PC-3 (cell line): ENCODE measurements at regions not wholly inside any gene's neighbourhood (a gene's known extent, or its start where the extent isn't known, plus 50 kb on each side); places are given as distances from the start of the nearest gene placed in this dataset.

ENCODE experiments used
- ATAC-seq: fragments of 200-7000 bp; cut with Tn5 transposase; 2 replicates; pipeline ENCODE4 v1.9.1; 2020; ENCODE audit warnings: mild to moderate bottlenecking, moderate library complexity
- BruUV-seq: library from RNA; stranded (reverse); fragments of 400-500 nt; replicated peaks from 2 replicates; lab custom pipeline; 2021; lab: Mats Ljungman, UMichigan
- CTCF ChIA-PET: fragments of 300-600 bp; sonication (Branson Sonifier 250); formaldehyde crosslinking; loops from one replicate; lab custom pipeline; 2022; ENCODE audit warnings: antibody characterized with exemption; lab: Charles Lee
- POLR2A ChIA-PET: fragments of 300-600 bp; sonication (Branson Sonifier 250); formaldehyde crosslinking; loops from one replicate; lab custom pipeline; 2022; ENCODE audit warnings: antibody characterized with exemption; ENCODE audit not compliant: unreplicated experiment; lab: Charles Lee
- DNase-seq: peaks from one replicate; pipeline ENCODE4 v3.0.0-alpha.2; 2015
- H2AFZ ChIP-seq: fragments of 300-600 bp; sonication (generic); 2 replicates; pipeline ENCODE4 v1.6.0; 2016; ENCODE audit warnings: antibody characterized with exemption, low read length
- H3F3A ChIP-seq: fragments of 300-600 bp; sonication (generic); one replicate; pipeline ENCODE4 v1.6.0; 2017; ENCODE audit warnings: antibody characterized with exemption, low read length, control low read depth, mild to moderate bottlenecking; ENCODE audit not compliant: unreplicated experiment
- H3K27ac ChIP-seq: fragments of 300-600 bp; sonication (generic); 2 replicates; pipeline ENCODE4 v1.5.1; 2016; ENCODE audit warnings: mild to moderate bottlenecking, low read length
- H3K27me3 ChIP-seq: fragments of 300-600 bp; sonication (generic); 2 replicates; pipeline ENCODE4 v1.6.1; 2016; ENCODE audit warnings: low read length, mixed read lengths
- H3K36me3 ChIP-seq: fragments of 300-600 bp; sonication (generic); 2 replicates; pipeline ENCODE4 v1.6.1; 2016; ENCODE audit warnings: low read depth, mixed run types, low read length, mixed read lengths
- H3K4me1 ChIP-seq: fragments of 300-600 bp; sonication (generic); 2 replicates; pipeline ENCODE4 v1.5.1; 2016; ENCODE audit warnings: low read length; ENCODE audit not compliant: insufficient read depth
- H3K4me2 ChIP-seq: fragments of 300-600 bp; sonication (generic); 2 replicates; pipeline ENCODE4 v1.6.0; 2016; ENCODE audit warnings: low read length
- H3K4me3 ChIP-seq: fragments of 300-600 bp; sonication (generic); 2 replicates; pipeline ENCODE4 v1.5.1; 2016; ENCODE audit warnings: mild to moderate bottlenecking, low read length, mixed read lengths
- H3K79me2 ChIP-seq: fragments of 300-600 bp; sonication (generic); 2 replicates; pipeline ENCODE4 v1.6.1; 2017; ENCODE audit warnings: low read length, mixed read lengths
- H3K9ac ChIP-seq: fragments of 300-600 bp; sonication (generic); 2 replicates; pipeline ENCODE4 v1.6.0; 2016; ENCODE audit warnings: mild to moderate bottlenecking, low read length
- H3K9me2 ChIP-seq: fragments of 300-600 bp; sonication (generic); replicated peaks from 2 replicates; pipeline ENCODE4 v1.6.1; 2016; ENCODE audit warnings: mixed run types, low read length, mixed read lengths
- H3K9me3 ChIP-seq: fragments of 300-600 bp; sonication (generic); 2 replicates; pipeline ENCODE4 v1.6.1; 2016; ENCODE audit warnings: low read length, mixed read lengths
- H4K20me1 ChIP-seq: fragments of 300-600 bp; sonication (generic); 2 replicates; pipeline ENCODE4 v1.6.1; 2016; ENCODE audit warnings: low read length, mixed read lengths
- EZH2 ChIP-seq: fragments of 300-600 bp; sonication (generic); IDR thresholded peaks from one replicate; pipeline ENCODE4 v1.6.1; 2017; ENCODE audit warnings: antibody characterized with exemption, mild to moderate bottlenecking, low read length; ENCODE audit not compliant: unreplicated experiment
- EZH2phosphoT487 ChIP-seq: fragments of 300-600 bp; sonication (generic); IDR thresholded peaks from 2 replicates; pipeline ENCODE4 v1.6.1; 2018; ENCODE audit warnings: mild to moderate bottlenecking, antibody characterized with exemption, low read length, borderline replicate concordance
- intact Hi-C: fragments of 100-400 bp; cut with micrococcal nuclease; formaldehyde crosslinking; loops from 2 replicates; pipeline ENCODE4 v1.9.0; 2023
- TF ChIP-seq, protein P1 (sequence below): fragments of 300-600 bp; sonication (generic); conservative IDR thresholded peaks from 2 replicates; pipeline ENCODE4 v1.5.1; 2017; ENCODE audit warnings: antibody characterized with exemption, low read depth, mild to moderate bottlenecking, low read length

DNA sequence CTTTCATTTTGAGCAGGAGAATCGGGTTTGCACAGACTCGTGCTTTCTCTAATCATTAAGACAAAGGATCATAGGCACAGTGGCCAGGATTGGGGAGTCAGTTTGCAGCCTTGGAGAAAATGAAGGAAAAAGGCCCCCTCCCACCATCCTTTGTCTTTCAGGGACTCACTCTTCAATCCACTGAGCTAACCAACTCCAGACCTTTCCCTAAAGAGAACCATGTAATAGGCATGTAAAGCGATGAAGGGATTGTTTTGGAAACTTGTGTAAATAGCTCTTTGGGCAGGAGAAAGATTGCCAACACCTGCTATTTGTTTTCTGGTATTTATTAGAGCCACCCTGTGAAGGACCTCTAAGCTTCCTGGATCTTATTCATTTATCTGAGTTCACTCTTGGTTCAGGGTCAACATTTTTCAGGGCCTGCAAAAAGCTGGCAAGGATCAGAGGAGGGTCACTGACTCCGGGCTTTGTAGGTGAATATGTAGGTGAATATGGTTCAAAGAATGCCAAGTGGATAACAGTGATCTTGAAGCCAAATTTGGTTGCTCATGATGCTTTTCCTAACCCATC, 192.6 kb upstream of the FGGY start:
- H3K4me2 ChIP-seq: no peak overlapping the region
- no peak for ATAC-seq
- intact Hi-C loops: no loop called here
- TF ChIP-seq, protein P1, sequence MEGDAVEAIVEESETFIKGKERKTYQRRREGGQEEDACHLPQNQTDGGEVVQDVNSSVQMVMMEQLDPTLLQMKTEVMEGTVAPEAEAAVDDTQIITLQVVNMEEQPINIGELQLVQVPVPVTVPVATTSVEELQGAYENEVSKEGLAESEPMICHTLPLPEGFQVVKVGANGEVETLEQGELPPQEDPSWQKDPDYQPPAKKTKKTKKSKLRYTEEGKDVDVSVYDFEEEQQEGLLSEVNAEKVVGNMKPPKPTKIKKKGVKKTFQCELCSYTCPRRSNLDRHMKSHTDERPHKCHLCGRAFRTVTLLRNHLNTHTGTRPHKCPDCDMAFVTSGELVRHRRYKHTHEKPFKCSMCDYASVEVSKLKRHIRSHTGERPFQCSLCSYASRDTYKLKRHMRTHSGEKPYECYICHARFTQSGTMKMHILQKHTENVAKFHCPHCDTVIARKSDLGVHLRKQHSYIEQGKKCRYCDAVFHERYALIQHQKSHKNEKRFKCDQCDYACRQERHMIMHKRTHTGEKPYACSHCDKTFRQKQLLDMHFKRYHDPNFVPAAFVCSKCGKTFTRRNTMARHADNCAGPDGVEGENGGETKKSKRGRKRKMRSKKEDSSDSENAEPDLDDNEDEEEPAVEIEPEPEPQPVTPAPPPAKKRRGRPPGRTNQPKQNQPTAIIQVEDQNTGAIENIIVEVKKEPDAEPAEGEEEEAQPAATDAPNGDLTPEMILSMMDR: no peak
- TF ChIP-seq EZH2phosphoT487 (no peak), EZH2 (no peak)
- no peaks in the 10 kb centered on the region for H3K79me2 ChIP-seq
- H3K27ac ChIP-seq: no peak overlapping the region
- H3K9me2 ChIP-seq: no peaks in the 10 kb centered on the region
- H3K27me3 ChIP-seq: no peaks in the 10 kb centered on the region
- H3F3A ChIP-seq: no peaks in the 10 kb centered on the region
- no peaks in the 10 kb centered on the region for H3K9me3 ChIP-seq
- H3K36me3 ChIP-seq: no peaks in the 10 kb centered on the region
- H3K9ac ChIP-seq: no peak overlapping the region
- H2AFZ ChIP-seq: no peak overlapping the region
- no peak overlapping the region for H3K4me3 ChIP-seq
- DNase-seq: no peak
- no TSS peak for BruUV-seq
- POLR2A ChIA-PET: no interaction called here
- no peaks in the 10 kb centered on the region for H4K20me1 ChIP-seq
- CTCF ChIA-PET: no interaction called here
- no peaks in the 10 kb centered on the region for H3K4me1 ChIP-seq

DNA sequence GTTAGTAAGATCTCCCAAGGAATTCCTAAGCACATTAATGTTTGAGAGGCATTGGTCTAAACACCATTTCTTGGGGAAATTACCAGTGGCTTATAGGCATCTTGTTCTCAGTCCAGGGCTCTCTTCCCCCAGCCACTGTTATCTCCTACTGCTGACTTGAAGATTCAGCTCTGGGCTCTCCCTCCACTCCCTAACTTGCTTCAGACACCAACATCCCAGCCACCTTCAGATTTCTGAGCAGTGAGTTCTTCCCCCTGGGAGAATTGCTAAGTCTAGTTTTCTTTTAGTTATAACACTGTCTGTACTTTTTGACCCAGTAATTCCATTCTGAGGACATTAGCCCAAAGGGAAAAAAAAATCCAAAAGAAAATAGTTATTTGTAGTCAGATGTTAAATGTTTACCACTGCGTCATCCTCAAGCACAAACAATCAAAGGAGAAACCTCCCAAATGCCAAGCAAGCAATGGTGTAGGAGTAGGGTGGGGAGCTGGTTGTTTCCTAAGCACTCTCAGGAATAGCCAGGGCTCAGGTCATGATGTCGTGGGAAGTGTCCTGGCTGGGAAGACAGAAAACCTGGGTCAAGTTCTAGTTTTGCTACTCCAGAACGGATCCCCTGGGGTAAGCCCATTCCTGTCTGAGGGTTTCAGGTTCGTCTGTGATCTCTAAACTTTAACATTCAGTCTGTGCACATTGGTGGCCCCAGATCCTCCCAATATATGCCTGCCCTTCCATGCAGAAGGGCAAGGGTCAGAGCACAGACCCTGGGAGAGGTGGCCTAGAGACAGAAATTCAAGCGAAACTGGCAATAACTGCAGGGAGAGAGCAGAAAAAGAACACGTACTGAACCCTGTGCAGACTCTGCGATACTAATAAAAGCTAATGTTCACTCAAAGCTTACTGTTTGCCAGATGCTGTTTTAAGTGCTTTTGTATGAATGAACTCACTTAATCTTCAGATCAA, 191.1 kb upstream of the FGGY start:
- CTCF ChIA-PET: no interaction called here

More for the DNA sequence above, 191.1 kb upstream of the FGGY start:
- H3K9me2 ChIP-seq: no peaks in the 10 kb centered on the region
- H3K4me1 ChIP-seq: no peaks in the 10 kb centered on the region
- ATAC-seq (no peak), DNase-seq (no peak)
- H3K9me3 ChIP-seq: no peaks in the 10 kb centered on the region
- intact Hi-C loops: no loop called here
- H3K27me3 ChIP-seq: no peaks in the 10 kb centered on the region
- TF ChIP-seq EZH2: no peak
- TF ChIP-seq, protein P1: no peak
- H3K36me3 ChIP-seq: no peaks in the 10 kb centered on the region
- no peak overlapping the region for H3K4me3 ChIP-seq
- BruUV-seq: no TSS peak
- no peaks in the 10 kb centered on the region for H3F3A ChIP-seq
- no peaks in the 10 kb centered on the region for H3K79me2 ChIP-seq
- no peak overlapping the region for H2AFZ ChIP-seq
- no peak overlapping the region for H3K9ac ChIP-seq
- no peak overlapping the region for H3K27ac ChIP-seq
- H3K4me2 ChIP-seq: no peak overlapping the region
- POLR2A ChIA-PET: no interaction called here
- H4K20me1 ChIP-seq: no peaks in the 10 kb centered on the region
